ENCODE measurements at regions not wholly inside any gene's neighbourhood (a gene's known extent, or its start where the extent isn't known, plus 50 kb on each side); places are given as distances from the start of the nearest gene placed in this dataset.

- TF ChIP-seq POLR2A (IDR thresholded peaks at IDR 0.05): no peak
- TF ChIP-seq CTCF (IDR thresholded peaks at IDR 0.05): no peak
Observed at GRCh38 chr13:66139250-66139649, 1090.9 kb downstream of the PCDH9 start.
